ENCODE measurements at regions not wholly inside any gene's neighbourhood (a gene's known extent, or its start where the extent isn't known, plus 50 kb on each side); places are given as distances from the start of the nearest gene placed in this dataset.

- TF ChIP-seq POLR2AphosphoS5 (IDR thresholded peaks at IDR 0.05): no peak
- TF ChIP-seq, protein P1, sequence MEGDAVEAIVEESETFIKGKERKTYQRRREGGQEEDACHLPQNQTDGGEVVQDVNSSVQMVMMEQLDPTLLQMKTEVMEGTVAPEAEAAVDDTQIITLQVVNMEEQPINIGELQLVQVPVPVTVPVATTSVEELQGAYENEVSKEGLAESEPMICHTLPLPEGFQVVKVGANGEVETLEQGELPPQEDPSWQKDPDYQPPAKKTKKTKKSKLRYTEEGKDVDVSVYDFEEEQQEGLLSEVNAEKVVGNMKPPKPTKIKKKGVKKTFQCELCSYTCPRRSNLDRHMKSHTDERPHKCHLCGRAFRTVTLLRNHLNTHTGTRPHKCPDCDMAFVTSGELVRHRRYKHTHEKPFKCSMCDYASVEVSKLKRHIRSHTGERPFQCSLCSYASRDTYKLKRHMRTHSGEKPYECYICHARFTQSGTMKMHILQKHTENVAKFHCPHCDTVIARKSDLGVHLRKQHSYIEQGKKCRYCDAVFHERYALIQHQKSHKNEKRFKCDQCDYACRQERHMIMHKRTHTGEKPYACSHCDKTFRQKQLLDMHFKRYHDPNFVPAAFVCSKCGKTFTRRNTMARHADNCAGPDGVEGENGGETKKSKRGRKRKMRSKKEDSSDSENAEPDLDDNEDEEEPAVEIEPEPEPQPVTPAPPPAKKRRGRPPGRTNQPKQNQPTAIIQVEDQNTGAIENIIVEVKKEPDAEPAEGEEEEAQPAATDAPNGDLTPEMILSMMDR (IDR thresholded peaks at IDR 0.05): no peak
Observed at GRCh38 chr10:37710831-37711616, 146.4 kb downstream of the ZNF248 start.
